ENCODE measurements at regions not wholly inside any gene's neighbourhood (a gene's known extent, or its start where the extent isn't known, plus 50 kb on each side); places are given as distances from the start of the nearest gene placed in this dataset.

DNA sequence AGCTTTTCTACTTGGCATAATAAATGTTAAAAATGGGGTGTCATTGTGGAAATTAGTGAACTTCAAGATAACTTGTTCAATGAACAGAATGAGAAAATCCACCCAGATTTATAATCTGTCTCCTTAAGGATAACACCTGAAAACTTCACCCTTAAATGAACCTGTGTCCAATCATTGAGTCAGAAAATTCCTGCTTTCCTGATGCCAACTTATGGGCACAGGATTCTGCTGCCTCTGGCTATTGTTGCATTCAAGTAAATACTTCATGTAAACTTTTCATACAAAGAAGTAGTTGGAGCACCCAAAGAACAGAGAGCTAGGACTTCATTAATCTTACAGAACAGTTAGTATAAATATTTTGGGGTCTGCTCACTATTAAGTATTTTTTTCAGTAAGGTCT, 98.9 kb upstream of the PLEKHA5 start:
- no peak for DNase-seq (ENCODE audit: extremely low spot score)
- TF ChIP-seq, protein P1, sequence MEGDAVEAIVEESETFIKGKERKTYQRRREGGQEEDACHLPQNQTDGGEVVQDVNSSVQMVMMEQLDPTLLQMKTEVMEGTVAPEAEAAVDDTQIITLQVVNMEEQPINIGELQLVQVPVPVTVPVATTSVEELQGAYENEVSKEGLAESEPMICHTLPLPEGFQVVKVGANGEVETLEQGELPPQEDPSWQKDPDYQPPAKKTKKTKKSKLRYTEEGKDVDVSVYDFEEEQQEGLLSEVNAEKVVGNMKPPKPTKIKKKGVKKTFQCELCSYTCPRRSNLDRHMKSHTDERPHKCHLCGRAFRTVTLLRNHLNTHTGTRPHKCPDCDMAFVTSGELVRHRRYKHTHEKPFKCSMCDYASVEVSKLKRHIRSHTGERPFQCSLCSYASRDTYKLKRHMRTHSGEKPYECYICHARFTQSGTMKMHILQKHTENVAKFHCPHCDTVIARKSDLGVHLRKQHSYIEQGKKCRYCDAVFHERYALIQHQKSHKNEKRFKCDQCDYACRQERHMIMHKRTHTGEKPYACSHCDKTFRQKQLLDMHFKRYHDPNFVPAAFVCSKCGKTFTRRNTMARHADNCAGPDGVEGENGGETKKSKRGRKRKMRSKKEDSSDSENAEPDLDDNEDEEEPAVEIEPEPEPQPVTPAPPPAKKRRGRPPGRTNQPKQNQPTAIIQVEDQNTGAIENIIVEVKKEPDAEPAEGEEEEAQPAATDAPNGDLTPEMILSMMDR (IDR thresholded peaks at IDR 0.05), result no peak
- intact Hi-C loops (cut with DNase I), result no loop called here
- no peaks in the 10 kb centered on the region for H3K27me3 ChIP-seq
- H3K9me3 ChIP-seq, result peaks cover 0 to 6% (median 0%) of the 10 kb centered on the region in 4 donors
- H3K4me3 ChIP-seq, result no peak overlapping the region
- peaks cover 3 to 43% (median 38%) of the 10 kb centered on the region in 4 donors for H3K4me1 ChIP-seq
- H3K27ac ChIP-seq (replicated peaks in 1 of 4), result peak overlapping the region in 2 of 4 donors; percentile 15 to 27
- H3K36me3 ChIP-seq, result no peaks in the 10 kb centered on the region

DNA sequence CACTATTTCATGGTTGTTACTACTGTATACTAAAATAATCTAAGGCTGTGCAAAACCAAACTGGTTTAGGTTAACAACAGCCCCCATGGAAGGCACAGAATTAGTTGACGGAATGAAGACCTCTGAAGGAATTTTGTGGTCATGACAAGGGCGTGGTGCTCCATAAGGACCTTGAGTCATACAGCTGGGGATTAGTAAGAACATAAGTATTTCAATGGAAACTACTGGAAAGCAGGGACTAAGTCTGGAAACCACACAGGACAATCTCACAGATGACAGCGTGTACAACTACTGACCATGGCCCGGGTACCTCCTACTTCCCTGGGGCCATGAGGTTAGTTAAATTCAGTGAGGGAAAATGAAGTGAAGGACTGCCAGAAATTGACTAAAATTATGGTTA, 98.5 kb upstream of the PLEKHA5 start:
- no peaks in the 10 kb centered on the region for H3K27me3 ChIP-seq
- no peak for TF ChIP-seq POLR2AphosphoS5 (IDR thresholded peaks at IDR 0.05)
- TF ChIP-seq POLR2A (IDR thresholded peaks at IDR 0.05; ENCODE audit: low read depth), result no peak
- no peak for TF ChIP-seq EP300 (IDR thresholded peaks at IDR 0.05)
- TF ChIP-seq, protein P1 (IDR thresholded peaks at IDR 0.05), result no peak

DNA sequence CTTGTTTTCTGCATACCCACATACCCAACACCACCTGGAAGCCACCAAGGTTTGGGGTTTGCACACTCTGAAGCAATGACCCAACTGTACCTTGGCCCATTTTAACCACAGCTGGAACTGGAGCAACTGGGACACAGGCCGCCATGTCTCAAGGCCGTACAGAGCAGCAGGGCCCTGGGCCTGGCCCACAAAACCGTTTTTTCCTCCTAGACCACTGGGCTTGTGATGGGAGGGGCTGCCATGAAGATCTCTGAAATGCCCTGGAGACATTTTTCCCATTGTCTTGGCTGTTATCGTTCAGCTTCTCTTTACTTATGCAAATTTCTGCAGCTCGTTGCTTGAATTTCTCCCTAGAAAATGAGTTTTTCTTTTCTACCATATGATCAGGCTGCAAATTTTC, 96.7 kb upstream of the PLEKHA5 start:
- no peak overlapping the region for H3K27ac ChIP-seq (replicated peaks in 1 of 4)
- TF ChIP-seq POLR2AphosphoS5 (IDR thresholded peaks at IDR 0.05) (no peak), EP300 (IDR thresholded peaks at IDR 0.05) (no peak), POLR2A (IDR thresholded peaks at IDR 0.05; ENCODE audit: low read depth) (no peak)
- TF ChIP-seq, protein P1 (IDR thresholded peaks at IDR 0.05), result no peak
- intact Hi-C loops (cut with DNase I), result no loop called here

More for the DNA sequence above, 98.5 kb upstream of the PLEKHA5 start:
- no peak overlapping the region for H3K4me3 ChIP-seq
- peak overlapping the region in 1 of 4 donors; percentile 6 for H3K27ac ChIP-seq (replicated peaks in 1 of 4)
- peaks cover 0 to 6% (median 0%) of the 10 kb centered on the region in 4 donors for H3K9me3 ChIP-seq
- WGBS, result 61% methylated on average over 4 of the region's 4 CpGs
- DNase-seq (ENCODE audit: extremely low spot score), result no peak
- no peaks in the 10 kb centered on the region for H3K36me3 ChIP-seq
- H3K4me1 ChIP-seq, result peaks cover 6 to 48% (median 42%) of the 10 kb centered on the region in 4 donors
- intact Hi-C loops (cut with DNase I), result no loop called here

DNA sequence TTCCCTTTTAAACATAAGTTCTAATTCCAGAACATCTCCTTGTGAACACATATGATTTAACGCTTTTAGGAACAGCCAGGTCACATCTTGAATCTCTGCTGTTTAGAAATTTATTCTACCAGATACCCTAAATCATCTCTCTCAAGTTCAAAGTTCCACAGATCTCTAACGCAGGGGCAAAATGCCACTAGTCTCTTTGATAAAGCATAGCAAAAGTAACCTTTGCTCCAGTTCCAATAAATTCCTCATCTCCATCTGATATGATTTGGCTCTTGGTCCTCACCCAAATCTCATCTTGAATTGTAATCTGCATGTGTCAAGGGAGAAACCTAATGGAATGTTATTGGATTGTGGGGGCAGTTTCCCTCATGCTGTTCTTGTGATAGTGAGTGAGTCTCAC, 96.3 kb upstream of the PLEKHA5 start:
- no peak overlapping the region for H3K27ac ChIP-seq (replicated peaks in 1 of 4)
- no peaks in the 10 kb centered on the region for H3K27me3 ChIP-seq
- intact Hi-C loops (cut with DNase I), result no loop called here
- no peak for DNase-seq (ENCODE audit: extremely low spot score)
- H3K36me3 ChIP-seq, result no peaks in the 10 kb centered on the region
- peaks cover 0 to 6% (median 0%) of the 10 kb centered on the region in 4 donors for H3K9me3 ChIP-seq
- peaks cover 6 to 60% (median 49%) of the 10 kb centered on the region in 4 donors for H3K4me1 ChIP-seq
- 89% methylated on average over 2 of the region's 2 CpGs for WGBS
- TF ChIP-seq POLR2A (IDR thresholded peaks at IDR 0.05; ENCODE audit: low read depth) (no peak), EP300 (IDR thresholded peaks at IDR 0.05) (no peak), POLR2AphosphoS5 (IDR thresholded peaks at IDR 0.05) (no peak)
- TF ChIP-seq, protein P1 (IDR thresholded peaks at IDR 0.05), result no peak
- no peak overlapping the region for H3K4me3 ChIP-seq

More for the DNA sequence above, 96.7 kb upstream of the PLEKHA5 start:
- H3K9me3 ChIP-seq, result peaks cover 0 to 6% (median 0%) of the 10 kb centered on the region in 4 donors
- H3K27me3 ChIP-seq, result no peaks in the 10 kb centered on the region
- peaks cover 6 to 56% (median 47%) of the 10 kb centered on the region in 4 donors for H3K4me1 ChIP-seq
- no peak for DNase-seq (ENCODE audit: extremely low spot score)
- WGBS, result 89% methylated on average over 5 of the region's 5 CpGs
- no peaks in the 10 kb centered on the region for H3K36me3 ChIP-seq
- H3K4me3 ChIP-seq, result no peak overlapping the region

DNA sequence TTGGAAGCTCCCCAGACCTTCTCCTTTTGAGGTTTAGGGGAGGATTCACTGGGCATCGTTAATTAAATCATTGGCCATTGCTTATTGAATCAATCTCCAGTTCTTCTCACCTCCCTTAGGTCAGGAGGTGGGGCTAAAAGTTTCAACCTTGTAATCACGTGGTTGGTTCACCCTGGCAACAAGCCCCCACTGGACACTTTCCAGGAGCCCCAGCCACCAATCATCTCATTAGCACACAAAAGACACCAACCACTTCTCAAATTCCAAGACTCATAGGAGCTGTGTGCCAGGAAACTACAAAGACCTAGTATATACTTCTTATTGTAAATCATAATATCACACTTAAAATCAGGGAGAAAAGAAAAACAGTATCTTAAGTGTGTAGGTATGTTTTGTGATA, 94.6 kb upstream of the PLEKHA5 start:
- Histone ChIP-seq H3K9me3 (peaks cover 0 to 6% (median 0%) of the 10 kb centered on the region in 4 donors), H3K27ac (replicated peaks in 1 of 4) (peak overlapping the region; percentile 8 to 80 (median 72)), H3K4me3 (no peak overlapping the region), H3K27me3 (no peaks in the 10 kb centered on the region), H3K4me1 (peaks cover 6 to 67% (median 60%) of the 10 kb centered on the region in 4 donors), H3K36me3 (no peaks in the 10 kb centered on the region)
- intact Hi-C loops (cut with DNase I), result no loop called here
- TF ChIP-seq POLR2A (IDR thresholded peaks at IDR 0.05; ENCODE audit: low read depth) (no peak), POLR2AphosphoS5 (IDR thresholded peaks at IDR 0.05) (no peak), EP300 (IDR thresholded peaks at IDR 0.05) (no peak)
- TF ChIP-seq, protein P1 (IDR thresholded peaks at IDR 0.05), result no peak
- peak; percentile 60 for DNase-seq (ENCODE audit: extremely low spot score)
- WGBS, result 63% methylated on average over 2 of the region's 2 CpGs
